GM12872 (cell line): ENCODE measurements at regions not wholly inside any gene's neighbourhood (a gene's known extent, or its start where the extent isn't known, plus 50 kb on each side); places are given as distances from the start of the nearest gene placed in this dataset.

Experiments
- TF ChIP-seq, protein P1 (sequence below): IDR thresholded peaks from 3 replicates; pipeline ENCODE4 v1.5.1; 2011; ENCODE audit warnings: low read depth, mild to moderate bottlenecking, low read length, moderate library complexity; ENCODE audit not compliant: insufficient read depth

DNA sequence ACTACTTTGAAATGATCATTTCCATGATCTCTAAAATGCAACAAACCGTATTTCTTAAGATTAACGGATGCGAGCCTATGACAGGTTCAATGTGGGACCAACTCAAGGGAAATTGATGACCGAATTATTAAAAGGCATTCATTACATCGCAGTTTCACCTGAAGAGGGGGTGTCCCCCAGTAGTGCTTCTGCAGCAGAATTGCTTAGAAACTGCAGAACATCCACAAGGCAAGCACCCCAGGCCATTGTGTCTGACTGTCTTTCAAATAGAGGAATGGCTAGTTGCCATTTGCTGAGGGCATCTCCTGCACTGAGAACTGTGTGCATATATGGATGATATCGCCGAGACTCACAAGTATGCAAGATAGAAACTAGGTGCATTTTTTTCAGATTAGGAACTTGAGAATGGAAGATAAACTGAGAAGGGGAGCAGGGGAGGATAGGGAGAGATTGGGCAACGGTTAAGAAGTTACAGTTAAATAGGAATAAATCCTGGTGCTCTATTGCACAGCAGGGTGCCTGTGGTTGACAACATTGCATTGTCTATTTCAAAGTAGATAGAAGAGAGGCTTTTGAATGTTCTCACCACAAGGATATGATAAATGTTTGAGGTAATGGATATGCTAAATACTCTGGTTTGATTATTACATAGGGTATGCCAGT lies 234.3 kb upstream of the PLEKHG7 start:
- TF ChIP-seq, protein P1, sequence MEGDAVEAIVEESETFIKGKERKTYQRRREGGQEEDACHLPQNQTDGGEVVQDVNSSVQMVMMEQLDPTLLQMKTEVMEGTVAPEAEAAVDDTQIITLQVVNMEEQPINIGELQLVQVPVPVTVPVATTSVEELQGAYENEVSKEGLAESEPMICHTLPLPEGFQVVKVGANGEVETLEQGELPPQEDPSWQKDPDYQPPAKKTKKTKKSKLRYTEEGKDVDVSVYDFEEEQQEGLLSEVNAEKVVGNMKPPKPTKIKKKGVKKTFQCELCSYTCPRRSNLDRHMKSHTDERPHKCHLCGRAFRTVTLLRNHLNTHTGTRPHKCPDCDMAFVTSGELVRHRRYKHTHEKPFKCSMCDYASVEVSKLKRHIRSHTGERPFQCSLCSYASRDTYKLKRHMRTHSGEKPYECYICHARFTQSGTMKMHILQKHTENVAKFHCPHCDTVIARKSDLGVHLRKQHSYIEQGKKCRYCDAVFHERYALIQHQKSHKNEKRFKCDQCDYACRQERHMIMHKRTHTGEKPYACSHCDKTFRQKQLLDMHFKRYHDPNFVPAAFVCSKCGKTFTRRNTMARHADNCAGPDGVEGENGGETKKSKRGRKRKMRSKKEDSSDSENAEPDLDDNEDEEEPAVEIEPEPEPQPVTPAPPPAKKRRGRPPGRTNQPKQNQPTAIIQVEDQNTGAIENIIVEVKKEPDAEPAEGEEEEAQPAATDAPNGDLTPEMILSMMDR: no peak

GRCh38 chr12:92467886-92468285 lies 234.9 kb upstream of the PLEKHG7 start:
- TF ChIP-seq, protein P1: no peak

- TF ChIP-seq, protein P1: no peak
These were observed 236.1 kb upstream of the PLEKHG7 start for GRCh38 chr12:92466391-92467305.

DNA sequence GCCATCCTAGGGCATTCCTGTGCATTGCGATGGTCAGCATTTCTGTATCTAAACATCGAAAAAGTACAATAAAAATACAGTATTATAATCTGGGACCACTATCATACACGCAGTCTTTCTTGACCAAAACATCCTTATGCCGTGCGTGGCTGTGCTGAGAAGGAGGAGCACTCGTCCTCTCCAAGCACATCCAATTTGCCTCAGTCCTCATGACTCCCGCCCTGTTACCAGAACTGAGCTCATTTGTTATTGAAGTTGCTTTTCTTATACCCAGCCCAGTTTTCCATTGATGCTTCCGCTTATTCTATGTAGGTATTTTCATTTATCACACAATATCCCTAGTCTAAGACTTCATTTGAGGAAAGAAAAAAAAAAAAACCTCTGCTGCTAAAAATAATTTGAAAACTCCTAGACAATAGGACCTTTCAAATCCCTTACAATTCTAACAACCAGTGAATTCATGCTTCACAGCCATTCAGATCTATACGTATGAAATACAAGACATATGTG lies 236.9 kb upstream of the PLEKHG7 start:
- TF ChIP-seq, protein P1: no peak

- TF ChIP-seq, protein P1: no peak
These were observed 237.9 kb upstream of the PLEKHG7 start for GRCh38 chr12:92464911-92465310.

DNA sequence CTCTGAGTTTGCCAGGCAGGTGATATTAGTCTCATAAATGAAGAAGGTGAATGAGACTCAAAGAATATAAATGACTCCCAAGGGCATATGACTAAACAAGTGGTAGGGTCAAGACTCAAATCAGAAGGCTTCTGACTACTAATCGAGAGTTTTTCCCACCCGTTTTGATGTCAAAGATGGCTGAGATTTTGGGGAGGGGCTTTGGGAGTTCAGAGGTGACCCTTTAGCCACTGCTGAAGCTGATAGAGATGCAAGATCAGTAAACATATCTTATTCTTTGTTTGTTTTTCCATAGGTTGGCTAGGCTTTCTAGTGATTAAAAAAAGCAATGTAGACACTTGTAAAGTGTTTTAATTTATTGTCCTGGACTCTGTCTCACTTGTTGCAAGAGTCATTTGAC lies 239.6 kb upstream of the PLEKHG7 start:
- TF ChIP-seq, protein P1: no peak

GRCh38 chr12:92462527-92462926 lies 240.3 kb upstream of the PLEKHG7 start:
- TF ChIP-seq, protein P1: no peak
